GM23248 (cell line): ENCODE measurements at regions not wholly inside any gene's neighbourhood (a gene's known extent, or its start where the extent isn't known, plus 50 kb on each side); places are given as distances from the start of the nearest gene placed in this dataset.

Experiments
- EZH2 ChIP-seq: fragments of 200-600 bp; sonication (generic); IDR thresholded peaks from 2 replicates; pipeline ENCODE4 v1.6.1; 2018; ENCODE audit warnings: antibody characterized with exemption, mild to moderate bottlenecking; ENCODE audit not compliant: insufficient read depth, poor library complexity, severe bottlenecking
- EZH2phosphoT487 ChIP-seq: fragments of 200-600 bp; sonication (generic); IDR thresholded peaks from 2 replicates; pipeline ENCODE4 v1.6.1; 2018; ENCODE audit warnings: antibody characterized with exemption, moderate library complexity, mild to moderate bottlenecking, low read depth; ENCODE audit not compliant: insufficient read depth

- no peak for TF ChIP-seq EZH2
- no peak for TF ChIP-seq EZH2phosphoT487
Observed at GRCh38 chr6:23013776-23014175, 444.4 kb downstream of the HDGFL1 start.
